ENCODE measurements at regions not wholly inside any gene's neighbourhood (a gene's known extent, or its start where the extent isn't known, plus 50 kb on each side); places are given as distances from the start of the nearest gene placed in this dataset.

- TF ChIP-seq CTCF (conservative IDR thresholded peaks at IDR 0.05; ENCODE audit: low read depth, low read length) (no peak), EZH2 (IDR thresholded peaks at IDR 0.05; ENCODE audit: borderline replicate concordance, low read depth, low read length, poor library complexity, severe bottlenecking) (no peak)
Observed at GRCh38 chr7:54859066-54859465, 100.1 kb upstream of the SEC61G start.

All from A673 (cell line).